Upper lobe of left lung (tissue), 6 donors: ENCODE measurements at regions not wholly inside any gene's neighbourhood (a gene's known extent, or its start where the extent isn't known, plus 50 kb on each side); places are given as distances from the start of the nearest gene placed in this dataset.
A peak's percentile ranks its signal among the peaks of the same experiment; 100 is the strongest.

Experiments
- ATAC-seq, 2 donors: fragments of 200-7000 bp; cut with Tn5 transposase; one replicate each; pipeline ENCODE4 v1.9.1; 2022; ENCODE audit warnings: mild to moderate bottlenecking in 2 of 2, moderate library complexity in 2 of 2; ENCODE audit not compliant: low FRiP score in 2 of 2
- DNase-seq, 2 donors: peaks; one replicate each; pipeline ENCODE4 v3.0.0-alpha.2; 2019 to 2020
- H3K27ac ChIP-seq, 4 donors: fragments of 200-600 bp; sonication (generic); one replicate each; pipeline ENCODE4 v1.5.1; 2016 to 2019
- H3K27me3 ChIP-seq, 4 donors: fragments of 200-600 bp; sonication (generic); one replicate each; pipeline ENCODE4 v1.5.1; 2017 to 2019
- H3K36me3 ChIP-seq, 4 donors: fragments of 200-600 bp; sonication (generic); one replicate each; pipeline ENCODE4 v1.5.1; 2016 to 2019
- H3K4me1 ChIP-seq, 4 donors: fragments of 200-600 bp; sonication (generic); one replicate each; pipeline ENCODE4 v1.5.1; 2018 to 2019
- H3K4me3 ChIP-seq, 4 donors: fragments of 200-600 bp; sonication (generic); one replicate each; pipeline ENCODE4 v1.5.1; 2017 to 2019; ENCODE audit warnings: mild to moderate bottlenecking in 2 of 4, moderate library complexity in 1 of 4
- H3K9me3 ChIP-seq, 4 donors: fragments of 200-600 bp; sonication (generic); one replicate each; pipeline ENCODE4 v1.5.1; 2018 to 2019
- CTCF ChIP-seq, 6 experiments: fragments of 450-650 bp in 4 of 6; fragments of 200-600 bp in 2 of 6; sonication (generic) in 2 of 6; IDR thresholded peaks; one replicate each; pipeline ENCODE4 v1.5.1; 2016 to 2019; ENCODE audit warnings: antibody characterized with exemption in 6 of 6
- EP300 ChIP-seq, 4 donors: sonication (generic); formaldehyde crosslinking; IDR thresholded peaks; one replicate each; pipeline ENCODE4 v1.5.1; 2017; ENCODE audit warnings: antibody characterized with exemption in 4 of 4, control low read depth in 2 of 4
- POLR2A ChIP-seq, 4 donors: fragments of 450-650 bp; IDR thresholded peaks; one replicate each; pipeline ENCODE4 v1.5.1; 2016 to 2017; ENCODE audit warnings: antibody characterized with exemption in 4 of 4, mild to moderate bottlenecking in 2 of 4
- POLR2AphosphoS5 ChIP-seq, 2 donors: sonication (generic); formaldehyde crosslinking; IDR thresholded peaks; one replicate each; pipeline ENCODE4 v1.5.1; 2017; ENCODE audit warnings: antibody characterized with exemption in 2 of 2
- WGBS, 2 donors: methylation state at CpG; one replicate each; pipeline ENCODE4 v1.1.5; 2017 to 2018; 5-methylcytosine and 5-hydroxymethylcytosine counted together
- donor health status: DM: no; HTN: no; CAD: no; lungs with moderate emphysema.
- donor health status: DM: no; HTN: yes; CAD: no; lungs with severe emphysema.

- Histone ChIP-seq H3K27ac (peak overlapping the region; percentile 50 to 80 (median 54)), H3K27me3 (no peaks in the 10 kb centered on the region), H3K4me1 (peaks cover 34 to 50% (median 41%) of the 10 kb centered on the region in 4 donors), H3K9me3 (no peaks in the 10 kb centered on the region), H3K36me3 (no peaks in the 10 kb centered on the region), H3K4me3 (peak overlapping the region in 1 of 4 donors; percentile 21)
- no peak for DNase-seq
- ATAC-seq, result peak; percentile 41 to 87
- TF ChIP-seq POLR2A (IDR thresholded peaks at IDR 0.05) (no peak), POLR2AphosphoS5 (IDR thresholded peaks at IDR 0.05) (no peak), EP300 (IDR thresholded peaks at IDR 0.05) (no peak), CTCF (IDR thresholded peaks at IDR 0.05) (no peak)
- WGBS, 2 donors, result 14% methylated on average over 7 of the region's 7 CpGs
Measured at GRCh38 chr3:102180280-102180931, 254.4 kb upstream of the ZPLD1 start.

- no peak for DNase-seq
Measured at GRCh38 chr3:102181175-102181920, 253.5 kb upstream of the ZPLD1 start.

GRCh38 chr3:102182162-102182561 lies 252.7 kb upstream of the ZPLD1 start:
- H3K9me3 ChIP-seq, result no peaks in the 10 kb centered on the region
- H3K4me1 ChIP-seq, result peaks cover 34 to 50% (median 41%) of the 10 kb centered on the region in 4 donors
- no peaks in the 10 kb centered on the region for H3K27me3 ChIP-seq
- H3K36me3 ChIP-seq, result no peaks in the 10 kb centered on the region
- ATAC-seq (peak in 1 of 2 donors; percentile 68), DNase-seq (no peak)
- no peak overlapping the region for H3K4me3 ChIP-seq
- 40 to 44% methylated on average over 5 of the region's 5 CpGs for WGBS, 2 donors
- peak overlapping the region; percentile 50 to 80 (median 54) for H3K27ac ChIP-seq
- TF ChIP-seq POLR2A (IDR thresholded peaks at IDR 0.05) (no peak), CTCF (IDR thresholded peaks at IDR 0.05) (no peak), POLR2AphosphoS5 (IDR thresholded peaks at IDR 0.05) (peak; percentile 15 to 71), EP300 (IDR thresholded peaks at IDR 0.05) (peak in 2 of 4 donors; percentile 49 to 86)

More at GRCh38 chr3:102181175-102181920, 253.5 kb upstream of the ZPLD1 start:
- H3K27ac ChIP-seq, result peak overlapping the region; percentile 50 to 80 (median 54)
- no peaks in the 10 kb centered on the region for H3K36me3 ChIP-seq
- H3K4me3 ChIP-seq, result no peak overlapping the region
- peak; percentile 41 to 60 for ATAC-seq
- peaks cover 34 to 50% (median 41%) of the 10 kb centered on the region in 4 donors for H3K4me1 ChIP-seq
- no peak for TF ChIP-seq EP300 (IDR thresholded peaks at IDR 0.05)
- no peak for TF ChIP-seq POLR2A (IDR thresholded peaks at IDR 0.05)
- TF ChIP-seq POLR2AphosphoS5 (IDR thresholded peaks at IDR 0.05), result no peak
- no peak for TF ChIP-seq CTCF (IDR thresholded peaks at IDR 0.05)
- 62 to 63% methylated on average over 4 of the region's 4 CpGs for WGBS, 2 donors
- no peaks in the 10 kb centered on the region for H3K27me3 ChIP-seq
- H3K9me3 ChIP-seq, result no peaks in the 10 kb centered on the region

- Histone ChIP-seq H3K36me3 (no peaks in the 10 kb centered on the region), H3K27me3 (no peaks in the 10 kb centered on the region), H3K4me1 (peaks cover 34 to 50% (median 41%) of the 10 kb centered on the region in 4 donors), H3K4me3 (no peak overlapping the region), H3K9me3 (no peaks in the 10 kb centered on the region), H3K27ac (no peak overlapping the region)
- ATAC-seq (no peak), DNase-seq (no peak)
- WGBS, 2 donors, result 90 to 95% methylated on average over 1 of the region's 1 CpG
- TF ChIP-seq POLR2A (IDR thresholded peaks at IDR 0.05) (no peak), CTCF (IDR thresholded peaks at IDR 0.05) (no peak), EP300 (IDR thresholded peaks at IDR 0.05) (no peak)
Measured at GRCh38 chr3:102183186-102183585, 251.6 kb upstream of the ZPLD1 start.
